Astrocyte of the cerebellum (primary cell): ENCODE measurements at regions not wholly inside any gene's neighbourhood (a gene's known extent, or its start where the extent isn't known, plus 50 kb on each side); places are given as distances from the start of the nearest gene placed in this dataset.
"Not testable (repeated sequence)": the region's sequence is repeated elsewhere in the genome, so short reads cannot be mapped to it uniquely, and the experiment has no call there.

Experiments used
- DNase-seq: peaks from one replicate; pipeline ENCODE4 v3.0.0-alpha.2; 2011; ENCODE audit warnings: low read depth
- H3K4me3 ChIP-seq: 2 replicates; pipeline ENCODE4 v1.5.1; 2011; ENCODE audit warnings: mild to moderate bottlenecking, low read depth, low read length, moderate library complexity
- CTCF ChIP-seq: IDR thresholded peaks from 2 replicates; pipeline ENCODE4 v1.5.1; 2012; ENCODE audit warnings: low read length, low read depth, moderate library complexity, mild to moderate bottlenecking; ENCODE audit errors: missing control alignments
- in situ Hi-C: cut with HindIII; loops from 2 replicates; pipeline ENCODE4 v1.10.0; 2017; ENCODE audit warnings: low sequenced_read_pairs

- in situ Hi-C loops: no loop called here
Measured at GRCh38 chr10:45224219-45224841, 91.1 kb downstream of the OR13A1 start.

DNA sequence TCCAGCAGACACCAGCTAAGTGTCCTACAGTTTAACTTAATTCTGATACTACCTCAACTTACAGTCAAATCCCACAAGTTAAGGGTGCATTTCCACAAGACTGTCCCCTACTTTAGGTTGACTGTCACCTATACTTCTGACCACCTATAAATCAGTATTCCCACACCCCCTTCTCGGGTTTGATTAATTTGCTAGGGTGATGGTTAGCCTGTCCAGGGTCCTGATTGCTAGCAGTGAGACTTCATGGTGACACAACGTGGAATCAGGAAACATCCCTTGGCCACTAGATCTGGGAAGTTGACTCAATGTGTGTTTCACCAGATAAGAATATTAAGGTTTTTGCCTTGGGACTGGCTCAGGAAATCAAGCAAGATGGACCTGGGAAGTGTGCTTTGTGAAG, 88.4 kb downstream of the OR13A1 start:
- in situ Hi-C loops: no loop called here
- no peak overlapping the region for H3K4me3 ChIP-seq
- no peak for TF ChIP-seq CTCF
- DNase-seq: no peak

More at GRCh38 chr10:45224219-45224841, 91.1 kb downstream of the OR13A1 start:
- no peak for TF ChIP-seq CTCF
- no peak overlapping the region for H3K4me3 ChIP-seq
- no peak for DNase-seq

- TF ChIP-seq CTCF: no peak
- no peak for DNase-seq
- in situ Hi-C loops: no loop called here
- no peak overlapping the region for H3K4me3 ChIP-seq
Measured at GRCh38 chr10:45227456-45227855, 88.0 kb downstream of the OR13A1 start.

DNA sequence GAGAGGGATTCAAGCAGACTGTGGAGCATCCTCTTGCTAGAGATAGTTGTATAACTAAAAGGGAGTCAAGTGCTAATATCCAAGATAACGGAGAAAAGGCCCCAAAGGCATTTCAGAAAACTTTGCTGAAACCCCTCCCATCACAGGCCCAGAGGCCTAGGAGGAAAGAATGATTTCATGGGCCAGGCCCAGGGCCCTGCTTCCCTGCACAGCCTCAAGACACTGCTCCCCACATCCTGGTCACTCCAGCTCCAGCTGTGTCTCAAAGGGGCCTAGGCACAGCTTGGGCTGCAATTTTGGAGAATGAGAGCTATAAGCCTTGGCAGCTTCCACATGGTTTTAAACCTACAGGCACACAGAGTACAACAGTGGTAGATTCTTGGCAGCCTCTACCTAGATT, 85.6 kb downstream of the OR13A1 start:
- in situ Hi-C loops: no loop called here
- DNase-seq: no peak
- TF ChIP-seq CTCF: no peak
- H3K4me3 ChIP-seq: no peak overlapping the region

GRCh38 chr10:45235260-45235769, 80.1 kb downstream of the OR13A1 start:
- TF ChIP-seq CTCF: peak; percentile 44
- H3K4me3 ChIP-seq, in situ Hi-C loops: not testable (repeated sequence)
- DNase-seq: peak; percentile 70

GRCh38 chr10:45235798-45236220, 79.6 kb downstream of the OR13A1 start:
- TF ChIP-seq CTCF: no peak
- no peak for DNase-seq
- in situ Hi-C loops: no loop called here

More at GRCh38 chr10:45235798-45236220, 79.6 kb downstream of the OR13A1 start:
- no peak overlapping the region for H3K4me3 ChIP-seq
